ENCODE measurements at regions not wholly inside any gene's neighbourhood (a gene's known extent, or its start where the extent isn't known, plus 50 kb on each side); places are given as distances from the start of the nearest gene placed in this dataset.
A peak's percentile ranks its signal among the peaks of the same experiment; 100 is the strongest.

DNA sequence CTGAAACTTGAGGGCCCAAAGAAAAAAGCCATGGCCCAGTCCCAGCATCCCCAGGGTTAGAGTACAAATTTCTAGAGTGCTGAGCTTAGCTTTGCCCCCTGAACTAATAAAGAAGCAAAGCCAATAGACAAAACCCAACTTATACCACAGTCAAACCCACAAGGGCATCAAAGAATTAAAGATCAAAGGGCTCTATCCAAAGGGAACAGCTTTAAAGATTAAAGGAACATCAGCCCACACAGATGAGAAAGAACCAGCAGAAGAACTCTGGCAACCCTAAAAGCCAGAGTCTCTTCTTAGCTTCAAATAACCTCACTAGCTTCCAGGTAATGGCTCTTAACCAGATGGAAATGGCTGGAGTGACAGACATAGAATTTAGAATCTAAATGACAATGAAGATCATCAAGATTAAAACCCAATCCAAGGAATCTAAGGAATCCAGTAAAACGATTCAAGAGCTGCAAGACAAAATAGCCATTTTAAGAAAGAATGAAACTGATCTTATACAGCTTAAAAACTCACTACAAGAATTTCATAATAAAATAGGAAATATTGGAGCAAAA is 93.9 kb downstream of the YIPF5 start:
- DNase-seq (ENCODE audit: low spot score) (no peak), ATAC-seq (ENCODE audit: low FRiP score) (no peak)
- TF ChIP-seq, protein P1, sequence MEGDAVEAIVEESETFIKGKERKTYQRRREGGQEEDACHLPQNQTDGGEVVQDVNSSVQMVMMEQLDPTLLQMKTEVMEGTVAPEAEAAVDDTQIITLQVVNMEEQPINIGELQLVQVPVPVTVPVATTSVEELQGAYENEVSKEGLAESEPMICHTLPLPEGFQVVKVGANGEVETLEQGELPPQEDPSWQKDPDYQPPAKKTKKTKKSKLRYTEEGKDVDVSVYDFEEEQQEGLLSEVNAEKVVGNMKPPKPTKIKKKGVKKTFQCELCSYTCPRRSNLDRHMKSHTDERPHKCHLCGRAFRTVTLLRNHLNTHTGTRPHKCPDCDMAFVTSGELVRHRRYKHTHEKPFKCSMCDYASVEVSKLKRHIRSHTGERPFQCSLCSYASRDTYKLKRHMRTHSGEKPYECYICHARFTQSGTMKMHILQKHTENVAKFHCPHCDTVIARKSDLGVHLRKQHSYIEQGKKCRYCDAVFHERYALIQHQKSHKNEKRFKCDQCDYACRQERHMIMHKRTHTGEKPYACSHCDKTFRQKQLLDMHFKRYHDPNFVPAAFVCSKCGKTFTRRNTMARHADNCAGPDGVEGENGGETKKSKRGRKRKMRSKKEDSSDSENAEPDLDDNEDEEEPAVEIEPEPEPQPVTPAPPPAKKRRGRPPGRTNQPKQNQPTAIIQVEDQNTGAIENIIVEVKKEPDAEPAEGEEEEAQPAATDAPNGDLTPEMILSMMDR (IDR thresholded peaks at IDR 0.05) = no peak

DNA sequence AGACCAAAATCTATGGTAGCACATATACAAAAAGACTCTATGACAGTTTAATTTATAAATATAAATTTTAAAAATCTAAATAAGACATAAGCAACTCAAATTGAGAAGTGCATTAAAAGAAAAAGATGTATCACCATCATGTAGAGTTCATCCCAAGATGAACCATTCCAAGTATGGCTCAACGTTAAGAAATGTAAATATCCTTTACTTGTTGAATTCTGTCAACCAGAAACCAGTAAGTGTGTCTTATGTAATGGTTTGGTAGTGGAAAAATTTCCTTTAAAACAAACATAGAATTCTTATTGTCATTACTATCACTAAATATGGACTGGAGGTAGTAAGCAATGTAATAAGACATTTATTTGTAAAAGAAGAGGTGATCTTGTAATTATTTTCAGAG is 87.3 kb downstream of the YIPF5 start:
- DNase-seq (ENCODE audit: low spot score) = no peak
- TF ChIP-seq, protein P1 (IDR thresholded peaks at IDR 0.05) = no peak
- no peak for ATAC-seq (ENCODE audit: low FRiP score)

DNA sequence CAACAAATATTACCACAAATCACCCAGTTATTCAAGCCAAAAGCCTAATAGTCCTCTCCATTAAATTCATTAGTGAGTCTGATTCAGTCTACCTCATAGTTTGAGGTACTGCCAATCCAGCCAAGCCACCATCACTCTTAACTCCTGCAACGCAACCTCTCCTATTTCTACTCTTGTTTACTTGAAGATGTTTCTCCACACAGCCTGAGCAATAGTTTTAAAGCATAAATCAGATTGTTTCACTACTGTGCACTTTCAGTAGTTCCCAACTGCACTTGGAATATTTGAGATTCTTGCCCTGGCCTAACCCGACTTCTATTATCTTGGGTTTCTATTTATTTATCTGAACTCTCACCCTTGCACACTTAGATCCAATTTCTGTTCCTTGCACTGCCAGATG is 85.5 kb downstream of the YIPF5 start:
- DNase-seq (ENCODE audit: low spot score) = no peak
- ATAC-seq (ENCODE audit: low FRiP score) = no peak
- TF ChIP-seq, protein P1 (IDR thresholded peaks at IDR 0.05) = no peak

DNA sequence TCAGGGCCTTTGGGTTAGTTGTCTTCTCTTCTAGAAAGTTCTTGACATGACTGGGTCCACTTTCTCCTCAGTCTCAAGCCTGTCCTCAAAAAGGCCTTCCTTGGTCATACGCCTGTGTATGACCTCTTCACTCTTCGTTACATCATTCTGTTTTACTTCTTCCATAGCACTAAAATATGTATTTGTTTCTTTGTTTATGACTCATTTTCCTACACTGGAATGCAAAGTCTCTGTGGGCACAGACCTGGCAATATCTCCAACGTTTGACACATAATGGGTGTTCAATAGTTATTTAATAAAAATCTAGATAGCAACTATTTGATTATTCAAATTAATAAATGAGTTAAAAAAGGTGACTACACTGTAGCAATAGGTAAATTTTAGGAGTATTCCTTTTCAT is 85.1 kb downstream of the YIPF5 start:
- ATAC-seq (ENCODE audit: low FRiP score) (no peak), DNase-seq (ENCODE audit: low spot score) (no peak)
- TF ChIP-seq, protein P1 (IDR thresholded peaks at IDR 0.05) = no peak

DNA sequence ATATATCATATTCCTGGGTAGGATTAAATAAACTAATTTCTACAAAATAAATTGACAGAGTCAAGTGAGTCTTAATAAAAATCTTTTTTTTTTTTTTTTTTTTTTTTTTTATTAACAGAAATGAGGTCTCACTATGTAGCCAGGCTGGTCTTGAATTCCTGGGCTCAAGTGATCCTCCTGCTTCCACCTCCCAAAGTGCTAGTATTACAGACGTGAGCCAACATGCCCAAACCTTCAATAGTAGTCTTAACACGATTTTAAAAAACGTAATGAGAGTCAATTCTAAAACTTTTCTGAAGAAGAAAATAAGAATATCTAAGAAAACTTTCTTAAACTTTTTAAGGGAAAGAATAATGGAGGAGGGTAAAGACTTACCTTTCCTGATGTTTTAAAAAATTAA is 84.2 kb downstream of the YIPF5 start:
- ATAC-seq (ENCODE audit: low FRiP score) (no peak), DNase-seq (ENCODE audit: low spot score) (no peak)
- TF ChIP-seq, protein P1 (IDR thresholded peaks at IDR 0.05) = no peak

DNA sequence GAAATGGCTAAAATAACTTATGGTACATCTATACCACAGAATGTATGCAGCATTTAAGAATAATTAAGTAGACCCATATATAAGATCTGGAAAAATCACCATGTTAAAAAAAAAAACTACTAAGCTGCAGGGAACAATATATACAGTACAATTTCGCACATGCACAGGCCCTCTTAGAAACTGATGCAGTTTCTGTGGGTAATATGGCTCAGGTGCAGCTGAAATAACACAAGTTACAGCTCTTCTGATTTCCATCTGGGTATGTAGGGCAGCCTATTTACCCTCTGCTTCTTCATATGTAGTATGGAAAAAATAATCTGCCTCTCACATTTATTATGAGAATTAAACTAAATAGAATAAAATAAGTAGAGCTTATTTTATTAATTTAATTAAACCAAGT is 82.9 kb downstream of the YIPF5 start:
- TF ChIP-seq, protein P1 (IDR thresholded peaks at IDR 0.05) = no peak
- no peak for DNase-seq (ENCODE audit: low spot score)
- ATAC-seq (ENCODE audit: low FRiP score) = no peak

DNA sequence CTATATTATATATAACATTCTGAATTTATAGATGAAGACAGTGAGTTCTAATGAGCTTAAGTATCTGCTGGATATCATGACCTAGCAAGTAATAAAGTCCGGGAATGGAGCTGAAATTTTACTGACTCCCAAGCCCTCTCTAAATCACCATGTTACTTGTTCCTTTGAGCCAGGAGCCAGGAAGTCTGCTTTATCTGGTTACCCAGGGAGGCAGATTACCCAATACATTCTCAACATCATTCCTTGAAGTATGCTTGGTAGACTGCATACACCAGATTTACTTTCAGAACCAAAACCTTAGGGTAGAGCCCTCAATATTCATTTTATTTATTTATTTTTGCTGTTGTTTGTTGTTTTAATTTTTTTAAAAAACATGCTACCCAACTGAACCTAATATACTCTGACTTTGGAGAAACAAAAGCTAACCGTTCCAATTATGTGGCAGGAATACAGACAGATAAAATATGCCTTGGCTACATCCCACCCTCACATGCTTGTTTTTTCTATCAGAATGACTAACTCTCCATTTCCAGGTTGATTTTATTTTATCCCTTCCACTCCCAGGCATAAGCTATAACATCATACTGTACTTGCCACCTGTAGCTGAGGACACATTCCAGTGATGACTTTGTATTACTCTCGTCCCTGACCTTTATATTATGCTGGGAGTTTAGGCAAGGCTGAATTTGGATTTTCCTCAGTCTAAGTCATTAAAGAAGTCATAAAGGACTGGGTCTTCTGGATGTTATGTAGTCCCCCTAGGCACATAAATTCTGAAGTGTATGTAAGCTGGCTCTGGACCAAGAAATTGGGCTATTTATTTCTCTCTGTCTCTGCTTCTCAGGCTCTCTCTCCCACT is 82.0 kb downstream of the YIPF5 start:
- no peak for DNase-seq (ENCODE audit: low spot score)
- ATAC-seq (ENCODE audit: low FRiP score) = peak; percentile 77
- TF ChIP-seq, protein P1 (IDR thresholded peaks at IDR 0.05) = no peak
